Memory B cell (primary cell): ENCODE measurements at regions not wholly inside any gene's neighbourhood (a gene's known extent, or its start where the extent isn't known, plus 50 kb on each side); places are given as distances from the start of the nearest gene placed in this dataset.

Experiments used
- ATAC-seq: fragments of 150-1000 bp; cut with Tn5 transposase; 2 replicates; pipeline ENCODE4 v1.10.0; 2021; ENCODE audit warnings: low read depth, mild to moderate bottlenecking, moderate library complexity
- DNase-seq, 2 donors: peaks; one replicate each; pipeline ENCODE4 v3.0.0; 2022; ENCODE audit warnings: low spot score in 2 of 2
- H3K27ac Mint-ChIP-seq: one replicate; pipeline ENCODE4 v1.8.0; 2022; ENCODE audit warnings: mild to moderate bottlenecking, moderate library complexity, mixed read lengths
- H3K27me3 Mint-ChIP-seq: one replicate; pipeline ENCODE4 v1.8.0; 2022; ENCODE audit warnings: mixed read lengths
- H3K36me3 Mint-ChIP-seq: one replicate; pipeline ENCODE4 v1.8.0; 2022; ENCODE audit warnings: mild to moderate bottlenecking, mixed read lengths
- H3K4me1 Mint-ChIP-seq: one replicate; pipeline ENCODE4 v1.8.0; 2022; ENCODE audit warnings: mixed read lengths
- H3K4me3 Mint-ChIP-seq: one replicate; pipeline ENCODE4 v1.8.0; 2022; ENCODE audit warnings: mild to moderate bottlenecking, moderate library complexity, mixed read lengths
- H3K9me3 Mint-ChIP-seq: one replicate; pipeline ENCODE4 v1.8.0; 2022; ENCODE audit warnings: mixed read lengths

GRCh38 chr1:193629875-193630274 is 443.5 kb upstream of the B3GALT2 start:
- DNase-seq (no peak), ATAC-seq (no peak)
- Mint-ChIP-seq H3K36me3 (no peaks in the 10 kb centered on the region), H3K27ac (no peak overlapping the region), H3K4me3 (no peak overlapping the region), H3K9me3 (no peaks in the 10 kb centered on the region), H3K27me3 (peaks cover 11% of the 10 kb centered on the region), H3K4me1 (peaks cover 3% of the 10 kb centered on the region)

DNA sequence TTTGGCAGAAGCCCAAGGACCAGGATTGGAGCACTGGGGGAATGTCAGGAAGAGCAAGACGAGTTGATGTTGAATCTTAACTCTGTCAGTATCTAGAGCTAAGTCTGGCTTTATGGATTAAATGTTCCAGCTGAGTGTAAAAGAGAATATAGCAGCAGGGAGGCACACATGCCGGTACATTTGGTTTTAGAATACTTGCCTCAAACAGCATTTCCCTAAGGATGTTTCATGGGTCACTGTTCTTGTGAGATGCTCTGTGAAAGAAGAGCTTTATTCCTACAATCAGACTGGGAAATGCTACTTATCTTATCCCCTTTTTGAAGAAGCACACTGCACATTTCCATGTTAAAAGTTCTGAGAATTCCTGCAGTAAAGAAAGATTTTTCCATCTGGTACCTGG is 440.3 kb upstream of the B3GALT2 start:
- Mint-ChIP-seq H3K9me3 (no peaks in the 10 kb centered on the region), H3K4me3 (no peak overlapping the region), H3K27me3 (peaks cover 11% of the 10 kb centered on the region), H3K36me3 (no peaks in the 10 kb centered on the region), H3K4me1 (peaks cover 3% of the 10 kb centered on the region), H3K27ac (no peak overlapping the region)
- DNase-seq (no peak), ATAC-seq (no peak)

GRCh38 chr1:193625255-193625654 is 438.8 kb upstream of the B3GALT2 start:
- no peak for ATAC-seq
- peaks cover 8% of the 10 kb centered on the region for H3K27me3 Mint-ChIP-seq
- peaks cover 3% of the 10 kb centered on the region for H3K4me1 Mint-ChIP-seq
- H3K4me3 Mint-ChIP-seq, result no peak overlapping the region
- H3K27ac Mint-ChIP-seq, result no peak overlapping the region
- DNase-seq, result no peak
- H3K36me3 Mint-ChIP-seq, result no peaks in the 10 kb centered on the region
- no peaks in the 10 kb centered on the region for H3K9me3 Mint-ChIP-seq

DNA sequence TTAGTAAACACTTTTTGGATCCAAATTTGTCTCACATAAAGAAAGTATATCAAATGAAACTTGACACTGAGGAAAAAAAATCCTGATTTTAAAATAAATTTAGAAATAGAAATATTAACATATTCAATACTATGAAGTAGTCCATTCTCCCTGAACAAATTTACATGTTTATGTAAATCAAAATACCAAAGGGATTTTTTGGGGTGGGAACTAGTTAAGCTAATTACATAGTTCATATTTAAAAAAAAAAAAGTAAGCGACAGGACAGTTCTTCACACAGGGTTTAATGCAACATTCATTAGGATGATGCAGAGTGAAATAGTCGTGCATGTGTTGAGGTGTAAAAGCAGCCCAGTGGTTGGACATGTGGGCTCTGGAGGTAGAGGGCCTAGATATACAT is 433.5 kb upstream of the B3GALT2 start:
- DNase-seq (no peak), ATAC-seq (no peak)
- no peaks in the 10 kb centered on the region for H3K27me3 Mint-ChIP-seq
- peaks cover 2% of the 10 kb centered on the region for H3K9me3 Mint-ChIP-seq
- no peaks in the 10 kb centered on the region for H3K36me3 Mint-ChIP-seq
- no peak overlapping the region for H3K4me3 Mint-ChIP-seq
- peaks cover 4% of the 10 kb centered on the region for H3K4me1 Mint-ChIP-seq
- H3K27ac Mint-ChIP-seq, result no peak overlapping the region

GRCh38 chr1:193614817-193615216 is 428.4 kb upstream of the B3GALT2 start:
- DNase-seq (no peak), ATAC-seq (peak; percentile 59)
- no peaks in the 10 kb centered on the region for H3K27me3 Mint-ChIP-seq
- H3K4me3 Mint-ChIP-seq, result no peak overlapping the region
- H3K36me3 Mint-ChIP-seq, result no peaks in the 10 kb centered on the region
- no peak overlapping the region for H3K27ac Mint-ChIP-seq
- H3K4me1 Mint-ChIP-seq, result peaks cover 12% of the 10 kb centered on the region
- H3K9me3 Mint-ChIP-seq, result peaks cover 2% of the 10 kb centered on the region

DNA sequence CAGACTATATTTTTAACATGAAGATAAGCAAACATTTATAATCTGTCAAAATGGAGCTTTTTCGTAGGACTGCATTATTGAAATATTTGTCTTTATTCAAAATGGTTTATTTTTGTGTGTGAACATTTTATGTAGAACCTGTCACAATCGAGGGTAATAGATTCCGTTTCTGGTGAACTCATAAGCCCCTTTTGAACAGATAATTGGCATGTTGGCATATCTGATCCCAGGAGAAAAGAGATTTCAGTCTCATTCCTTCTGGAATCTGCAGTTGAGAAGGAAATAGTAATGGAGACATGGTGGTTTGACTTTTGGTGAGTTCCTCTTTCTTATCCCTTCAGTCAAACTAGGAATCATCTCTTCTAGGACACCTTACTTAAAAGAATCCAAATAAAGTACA is 427.9 kb upstream of the B3GALT2 start:
- H3K36me3 Mint-ChIP-seq, result no peaks in the 10 kb centered on the region
- H3K27ac Mint-ChIP-seq, result no peak overlapping the region
- H3K4me3 Mint-ChIP-seq, result no peak overlapping the region

GRCh38 chr1:193613041-193613440 is 426.6 kb upstream of the B3GALT2 start:
- Mint-ChIP-seq H3K4me1 (peaks cover 11% of the 10 kb centered on the region), H3K36me3 (peaks cover 3% of the 10 kb centered on the region), H3K27ac (no peak overlapping the region), H3K27me3 (no peaks in the 10 kb centered on the region), H3K9me3 (peaks cover 9% of the 10 kb centered on the region), H3K4me3 (no peak overlapping the region)
- ATAC-seq, result no peak
- no peak for DNase-seq

More for the DNA sequence above, 427.9 kb upstream of the B3GALT2 start:
- no peaks in the 10 kb centered on the region for H3K27me3 Mint-ChIP-seq
- DNase-seq, result no peak
- H3K4me1 Mint-ChIP-seq, result peaks cover 12% of the 10 kb centered on the region
- ATAC-seq, result no peak
- peaks cover 2% of the 10 kb centered on the region for H3K9me3 Mint-ChIP-seq

DNA sequence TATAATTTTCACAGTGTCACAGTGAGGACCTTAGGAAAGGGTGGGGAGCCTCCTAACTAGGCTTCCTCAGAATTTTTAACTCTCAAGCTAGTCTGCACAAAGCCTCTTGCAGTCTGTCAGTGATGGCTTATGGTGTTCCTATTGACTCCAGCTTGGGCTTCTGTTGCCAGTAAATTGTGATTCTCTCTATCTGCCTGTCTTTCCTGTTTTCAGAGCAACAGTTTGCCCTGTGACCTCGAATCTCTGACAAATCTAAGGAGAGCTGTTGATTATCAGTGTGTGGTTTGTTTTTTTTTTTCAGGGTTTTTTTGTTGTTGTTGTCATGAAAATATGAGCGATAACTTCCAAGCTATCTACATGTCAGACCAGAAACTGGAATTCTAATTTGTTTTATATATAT is 423.2 kb upstream of the B3GALT2 start:
- ATAC-seq (no peak), DNase-seq (no peak)
- Mint-ChIP-seq H3K9me3 (peaks cover 7% of the 10 kb centered on the region), H3K4me1 (peaks cover 6% of the 10 kb centered on the region), H3K4me3 (no peak overlapping the region), H3K27me3 (no peaks in the 10 kb centered on the region), H3K27ac (no peak overlapping the region), H3K36me3 (peaks cover 3% of the 10 kb centered on the region)

GRCh38 chr1:193607787-193608186 is 421.4 kb upstream of the B3GALT2 start:
- no peaks in the 10 kb centered on the region for H3K27me3 Mint-ChIP-seq
- H3K36me3 Mint-ChIP-seq, result peaks cover 3% of the 10 kb centered on the region
- peaks cover 7% of the 10 kb centered on the region for H3K9me3 Mint-ChIP-seq
- H3K4me3 Mint-ChIP-seq, result no peak overlapping the region
- no peak overlapping the region for H3K27ac Mint-ChIP-seq
- ATAC-seq (no peak), DNase-seq (no peak)
- H3K4me1 Mint-ChIP-seq, result no peaks in the 10 kb centered on the region

- H3K4me1 Mint-ChIP-seq, result no peaks in the 10 kb centered on the region
- peaks cover 3% of the 10 kb centered on the region for H3K36me3 Mint-ChIP-seq
- no peak overlapping the region for H3K27ac Mint-ChIP-seq
- no peak for DNase-seq
- no peak for ATAC-seq
- H3K4me3 Mint-ChIP-seq, result no peak overlapping the region
- H3K9me3 Mint-ChIP-seq, result peaks cover 7% of the 10 kb centered on the region
- no peaks in the 10 kb centered on the region for H3K27me3 Mint-ChIP-seq
Measured at GRCh38 chr1:193606035-193606434, 419.6 kb upstream of the B3GALT2 start.

DNA sequence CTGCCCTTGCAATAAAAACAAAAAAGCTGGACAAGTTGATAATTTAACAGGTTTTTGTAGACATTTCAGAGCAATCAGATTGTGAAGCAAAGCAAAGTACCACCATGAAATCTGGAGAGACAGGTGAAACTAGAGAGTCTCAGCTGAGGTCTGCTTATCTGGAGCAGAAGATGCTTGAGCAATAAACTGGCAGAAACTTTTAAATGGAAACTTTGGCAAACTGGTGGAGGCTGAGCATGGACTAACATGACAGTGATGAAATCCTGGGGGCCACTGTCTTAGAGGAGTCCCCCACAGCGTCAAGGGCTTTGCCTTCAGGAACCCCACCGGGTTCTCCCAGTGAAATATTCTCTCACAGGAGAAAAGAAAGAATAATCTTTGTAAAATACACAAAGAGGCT is 416.3 kb upstream of the B3GALT2 start:
- Mint-ChIP-seq H3K27me3 (no peaks in the 10 kb centered on the region), H3K27ac (no peak overlapping the region), H3K36me3 (no peaks in the 10 kb centered on the region), H3K9me3 (no peaks in the 10 kb centered on the region), H3K4me1 (no peaks in the 10 kb centered on the region), H3K4me3 (no peak overlapping the region)
- no peak for DNase-seq
- ATAC-seq, result no peak

GRCh38 chr1:193593147-193593885 is 406.9 kb upstream of the B3GALT2 start:
- H3K27ac Mint-ChIP-seq, result no peak overlapping the region
- H3K9me3 Mint-ChIP-seq, result peaks cover 1% of the 10 kb centered on the region
- peaks cover 8% of the 10 kb centered on the region for H3K4me1 Mint-ChIP-seq
- H3K4me3 Mint-ChIP-seq, result peak overlapping the region; percentile 46
- ATAC-seq (no peak), DNase-seq (no peak)
- H3K27me3 Mint-ChIP-seq, result no peaks in the 10 kb centered on the region
- no peaks in the 10 kb centered on the region for H3K36me3 Mint-ChIP-seq

- ATAC-seq (no peak), DNase-seq (no peak)
- Mint-ChIP-seq H3K9me3 (peaks cover 1% of the 10 kb centered on the region), H3K36me3 (no peaks in the 10 kb centered on the region), H3K27me3 (no peaks in the 10 kb centered on the region), H3K27ac (no peak overlapping the region), H3K4me3 (no peak overlapping the region), H3K4me1 (peaks cover 8% of the 10 kb centered on the region)
Measured at GRCh38 chr1:193592317-193592716, 405.9 kb upstream of the B3GALT2 start.

DNA sequence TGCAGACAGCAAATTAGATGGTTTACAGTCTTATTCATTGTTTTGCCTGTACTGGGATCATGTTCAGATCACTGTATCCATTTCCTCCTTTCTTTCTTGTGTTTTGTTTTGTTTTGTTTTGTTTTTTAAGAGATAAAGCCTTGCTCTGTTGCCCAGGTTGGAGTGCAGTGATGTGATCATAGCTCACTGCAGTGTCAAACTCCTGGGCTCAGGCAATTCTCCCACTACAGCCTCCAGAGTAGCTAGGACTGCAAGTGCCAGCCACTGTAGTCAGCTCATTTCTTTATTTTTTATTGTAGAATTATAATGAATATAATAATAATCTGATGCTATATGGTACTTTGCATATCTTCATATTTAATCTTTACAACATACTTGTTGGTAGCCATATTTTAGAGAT is 403.7 kb upstream of the B3GALT2 start:
- H3K4me3 Mint-ChIP-seq, result no peak overlapping the region
- no peaks in the 10 kb centered on the region for H3K36me3 Mint-ChIP-seq
- H3K27ac Mint-ChIP-seq, result no peak overlapping the region
- no peak for ATAC-seq
- no peaks in the 10 kb centered on the region for H3K27me3 Mint-ChIP-seq
- peaks cover 8% of the 10 kb centered on the region for H3K4me1 Mint-ChIP-seq
- no peak for DNase-seq
- H3K9me3 Mint-ChIP-seq, result no peaks in the 10 kb centered on the region

- Mint-ChIP-seq H3K27me3 (no peaks in the 10 kb centered on the region), H3K27ac (no peak overlapping the region), H3K4me1 (peaks cover 8% of the 10 kb centered on the region), H3K9me3 (no peaks in the 10 kb centered on the region), H3K36me3 (no peaks in the 10 kb centered on the region), H3K4me3 (no peak overlapping the region)
- no peak for DNase-seq
- ATAC-seq, result no peak
Measured at GRCh38 chr1:193589597-193590040, 403.2 kb upstream of the B3GALT2 start.
